ENCODE measurements at regions not wholly inside any gene's neighbourhood (a gene's known extent, or its start where the extent isn't known, plus 50 kb on each side); places are given as distances from the start of the nearest gene placed in this dataset.

DNA sequence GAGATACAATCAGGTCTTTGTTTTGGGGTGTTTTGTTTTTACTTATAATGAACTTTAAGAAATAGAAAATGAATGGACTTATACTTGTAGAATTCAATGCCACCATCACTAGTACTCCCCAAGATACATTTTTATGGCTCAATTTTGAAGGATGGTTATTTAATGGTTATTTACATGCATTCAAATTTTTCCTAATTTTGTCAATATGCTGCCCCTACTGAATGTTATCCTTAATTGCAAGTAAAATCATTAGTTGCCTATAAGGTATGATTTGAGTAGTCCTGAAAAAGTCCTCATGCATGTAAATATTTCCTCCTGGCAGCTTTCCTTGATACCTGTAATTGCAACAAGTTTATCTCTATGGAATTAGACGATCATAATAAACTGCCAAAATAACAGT lies 391.2 kb downstream of the BCAT1 start:
- H3K27me3 ChIP-seq = no peaks in the 10 kb centered on the region
- H3K9me3 ChIP-seq = no peaks in the 10 kb centered on the region
- H3K27ac ChIP-seq = no peak overlapping the region
- no peak for DNase-seq (ENCODE audit: low spot score in 2 of 2)
- no peaks in the 10 kb centered on the region for H3K36me3 ChIP-seq
- H3K4me3 ChIP-seq = no peak overlapping the region
- intact Hi-C loops (cut with DNase I) = no loop called here
- TF ChIP-seq, protein P1, sequence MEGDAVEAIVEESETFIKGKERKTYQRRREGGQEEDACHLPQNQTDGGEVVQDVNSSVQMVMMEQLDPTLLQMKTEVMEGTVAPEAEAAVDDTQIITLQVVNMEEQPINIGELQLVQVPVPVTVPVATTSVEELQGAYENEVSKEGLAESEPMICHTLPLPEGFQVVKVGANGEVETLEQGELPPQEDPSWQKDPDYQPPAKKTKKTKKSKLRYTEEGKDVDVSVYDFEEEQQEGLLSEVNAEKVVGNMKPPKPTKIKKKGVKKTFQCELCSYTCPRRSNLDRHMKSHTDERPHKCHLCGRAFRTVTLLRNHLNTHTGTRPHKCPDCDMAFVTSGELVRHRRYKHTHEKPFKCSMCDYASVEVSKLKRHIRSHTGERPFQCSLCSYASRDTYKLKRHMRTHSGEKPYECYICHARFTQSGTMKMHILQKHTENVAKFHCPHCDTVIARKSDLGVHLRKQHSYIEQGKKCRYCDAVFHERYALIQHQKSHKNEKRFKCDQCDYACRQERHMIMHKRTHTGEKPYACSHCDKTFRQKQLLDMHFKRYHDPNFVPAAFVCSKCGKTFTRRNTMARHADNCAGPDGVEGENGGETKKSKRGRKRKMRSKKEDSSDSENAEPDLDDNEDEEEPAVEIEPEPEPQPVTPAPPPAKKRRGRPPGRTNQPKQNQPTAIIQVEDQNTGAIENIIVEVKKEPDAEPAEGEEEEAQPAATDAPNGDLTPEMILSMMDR (IDR thresholded peaks at IDR 0.05) = no peak
- peaks cover 0 to 7% of the 10 kb centered on the region in 2 donors for H3K4me1 ChIP-seq

DNA sequence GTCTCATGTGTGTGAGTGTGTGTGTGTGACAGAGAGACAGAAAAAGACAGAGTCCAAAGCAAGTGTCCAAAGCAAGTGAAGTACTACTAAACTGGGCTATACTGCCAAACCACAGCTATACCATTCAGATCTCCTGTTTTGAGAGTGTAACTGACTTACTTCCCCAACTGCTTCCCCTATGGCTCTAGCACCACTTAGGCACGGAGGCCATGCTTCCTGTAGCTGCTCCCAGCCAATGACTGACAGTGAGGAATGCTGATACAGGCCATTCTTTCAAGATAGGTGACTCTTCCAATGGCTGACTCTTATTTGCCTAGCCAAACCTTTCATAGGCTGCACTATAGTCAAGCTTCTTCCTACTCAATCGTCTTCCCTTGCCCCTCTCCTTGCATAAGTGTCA lies 393.2 kb downstream of the BCAT1 start:
- no peak for DNase-seq (ENCODE audit: low spot score in 2 of 2)
- H3K4me1 ChIP-seq = peaks cover 0 to 7% of the 10 kb centered on the region in 2 donors
- TF ChIP-seq, protein P1 (IDR thresholded peaks at IDR 0.05) = no peak

DNA sequence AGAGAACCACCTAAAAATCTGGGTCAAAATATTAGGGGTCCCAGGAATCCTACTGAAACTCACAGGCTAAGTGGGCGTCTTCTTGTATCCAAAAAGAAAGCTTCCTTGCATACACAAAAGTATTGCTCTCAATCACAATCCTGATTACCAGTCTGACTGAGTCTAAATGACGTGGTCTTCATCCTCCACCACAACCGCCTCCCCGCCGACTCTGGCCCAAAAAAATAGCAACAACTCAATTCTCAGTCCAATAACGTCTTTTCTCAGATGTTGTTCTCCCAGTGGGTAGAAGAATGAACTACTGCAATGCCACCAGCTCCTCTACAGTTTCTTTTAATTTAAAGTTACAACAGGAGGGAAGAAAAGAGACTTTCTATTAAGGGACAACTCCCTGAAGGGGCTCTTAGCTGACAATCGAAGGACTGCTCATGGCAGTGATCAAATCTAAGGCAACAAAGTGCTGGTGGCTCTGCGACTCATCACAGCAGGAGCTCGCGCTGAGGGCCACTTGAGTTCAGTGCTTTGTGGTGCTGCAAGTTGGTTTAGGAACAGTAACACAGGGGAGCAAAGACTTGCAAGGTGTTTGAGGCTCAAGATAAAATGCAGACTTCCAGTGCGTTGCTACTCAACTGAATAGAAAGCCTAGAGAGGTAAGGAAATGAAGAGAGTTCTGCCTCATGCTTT lies 394.1 kb downstream of the BCAT1 start:
- intact Hi-C loops (cut with DNase I) = no loop called here
- no peak for DNase-seq (ENCODE audit: low spot score in 2 of 2)
- Histone ChIP-seq H3K4me3 (no peak overlapping the region), H3K27me3 (no peaks in the 10 kb centered on the region), H3K36me3 (no peaks in the 10 kb centered on the region), H3K27ac (no peak overlapping the region), H3K9me3 (no peaks in the 10 kb centered on the region), H3K4me1 (peaks cover 0 to 5% of the 10 kb centered on the region in 2 donors)
- TF ChIP-seq, protein P1 (IDR thresholded peaks at IDR 0.05) = no peak

More for the DNA sequence above, 393.2 kb downstream of the BCAT1 start:
- Histone ChIP-seq H3K27me3 (no peaks in the 10 kb centered on the region), H3K27ac (no peak overlapping the region), H3K9me3 (no peaks in the 10 kb centered on the region), H3K4me3 (no peak overlapping the region), H3K36me3 (no peaks in the 10 kb centered on the region)
- intact Hi-C loops (cut with DNase I) = no loop called here

DNA sequence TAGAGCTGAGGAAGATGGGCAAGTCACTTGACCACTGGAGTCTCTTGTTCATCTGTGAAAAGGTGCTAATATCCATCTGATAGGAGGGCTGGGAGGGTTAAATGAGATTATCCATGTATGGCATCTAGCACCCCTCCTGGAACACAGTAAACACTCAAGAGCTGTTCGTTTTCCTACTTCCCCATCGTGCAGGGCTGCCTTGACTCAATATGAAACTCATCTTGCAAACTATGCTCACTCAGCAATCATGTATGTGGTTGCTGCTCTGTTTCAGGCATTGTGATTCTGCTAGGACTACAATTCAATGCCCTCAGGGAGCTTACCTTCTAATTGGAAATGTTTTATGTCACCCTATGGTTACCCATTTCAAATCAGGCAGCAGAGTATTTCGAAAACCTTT lies 395.6 kb downstream of the BCAT1 start:
- Histone ChIP-seq H3K27me3 (no peaks in the 10 kb centered on the region), H3K9me3 (no peaks in the 10 kb centered on the region), H3K36me3 (no peaks in the 10 kb centered on the region), H3K4me1 (no peaks in the 10 kb centered on the region), H3K27ac (no peak overlapping the region), H3K4me3 (no peak overlapping the region)
- intact Hi-C loops (cut with DNase I) = no loop called here
- no peak for DNase-seq (ENCODE audit: low spot score in 2 of 2)
- TF ChIP-seq, protein P1 (IDR thresholded peaks at IDR 0.05) = no peak

DNA sequence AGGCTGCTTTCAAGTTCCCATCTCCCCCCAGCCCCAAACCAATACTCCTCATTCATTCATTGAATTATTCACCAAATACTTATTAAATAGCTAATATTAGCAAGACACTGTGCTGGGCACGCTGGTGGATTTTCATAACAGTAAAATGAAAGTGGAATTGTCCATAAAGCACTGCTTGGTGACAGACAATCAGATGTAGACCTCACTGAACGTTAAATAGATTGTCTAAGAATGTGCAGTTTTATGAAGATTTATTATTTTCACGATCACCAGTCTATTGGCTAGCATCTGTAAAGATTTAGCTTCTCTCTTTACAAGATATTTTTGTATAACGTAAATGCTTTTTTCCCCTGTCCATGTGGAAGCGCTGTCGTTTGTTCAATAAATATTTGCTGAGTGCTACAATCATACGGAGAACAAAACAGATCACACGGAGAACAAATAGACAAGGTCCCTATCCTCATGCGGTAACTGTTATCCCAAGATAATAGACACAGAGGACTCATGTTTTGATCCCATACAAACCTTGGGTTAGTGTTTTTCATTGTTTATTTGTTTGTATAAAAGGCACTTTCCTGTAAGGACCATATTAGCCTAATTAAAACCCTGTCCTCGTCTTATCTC lies 397.6 kb downstream of the BCAT1 start:
- TF ChIP-seq, protein P1 (IDR thresholded peaks at IDR 0.05) = no peak
- no peak overlapping the region for H3K4me3 ChIP-seq
- no peak overlapping the region for H3K27ac ChIP-seq
- no peak for DNase-seq (ENCODE audit: low spot score in 2 of 2)
- no peaks in the 10 kb centered on the region for H3K4me1 ChIP-seq
- H3K9me3 ChIP-seq = no peaks in the 10 kb centered on the region
- H3K36me3 ChIP-seq = no peaks in the 10 kb centered on the region
- intact Hi-C loops (cut with DNase I) = no loop called here
- H3K27me3 ChIP-seq = no peaks in the 10 kb centered on the region

All from ascending aorta (tissue), 2 donors.